H9 (cell line): ENCODE measurements at regions not wholly inside any gene's neighbourhood (a gene's known extent, or its start where the extent isn't known, plus 50 kb on each side); places are given as distances from the start of the nearest gene placed in this dataset.

Experiments used
- DNase-seq: peaks from one replicate; pipeline ENCODE4 v3.0.0-alpha.2; 2017
- H2AFZ ChIP-seq: one replicate; pipeline ENCODE4 v1.6.1; 2013; ENCODE audit warnings: mild to moderate bottlenecking, low read length, control low read depth, moderate library complexity
- H2AK5ac ChIP-seq: 2 replicates; pipeline ENCODE4 v1.6.1; 2013; ENCODE audit warnings: low read length, control low read depth, mixed read lengths; ENCODE audit not compliant: insufficient read length
- H2BK120ac ChIP-seq: one replicate; pipeline ENCODE4 v1.6.1; 2013; ENCODE audit warnings: low read depth, mild to moderate bottlenecking, low read length, control low read depth, inconsistent platforms; ENCODE audit not compliant: poor library complexity, severe bottlenecking
- H2BK12ac ChIP-seq: 2 replicates; pipeline ENCODE4 v1.6.1; 2013; ENCODE audit warnings: low read length, control low read depth, mixed read lengths, low read depth; ENCODE audit not compliant: insufficient read length
- H2BK15ac ChIP-seq: 2 replicates; pipeline ENCODE4 v1.6.1; 2013; ENCODE audit warnings: low read depth, low read length, control low read depth
- H2BK20ac ChIP-seq: one replicate; pipeline ENCODE4 v1.6.1; 2013; ENCODE audit warnings: low read depth, mild to moderate bottlenecking, low read length, control low read depth, inconsistent platforms; ENCODE audit not compliant: poor library complexity, severe bottlenecking
- H2BK5ac ChIP-seq: 2 replicates; pipeline ENCODE4 v1.6.1; 2013; ENCODE audit warnings: low read length, control low read depth, mixed read lengths; ENCODE audit not compliant: insufficient read length
- H3K14ac ChIP-seq: 2 replicates; pipeline ENCODE4 v1.6.1; 2013; ENCODE audit warnings: low read length, control low read depth; ENCODE audit not compliant: insufficient read depth
- H3K18ac ChIP-seq: 2 replicates; pipeline ENCODE4 v1.6.1; 2013; ENCODE audit warnings: low read depth, mild to moderate bottlenecking, mixed read lengths, low read length, control low read depth; ENCODE audit not compliant: insufficient read length
- H3K23ac ChIP-seq: 2 replicates; pipeline ENCODE4 v1.6.1; 2013; ENCODE audit warnings: low read length, control low read depth, mixed read lengths, low read depth; ENCODE audit not compliant: insufficient read length
- H3K23me2 ChIP-seq: 2 replicates; pipeline ENCODE4 v1.6.1; 2013; ENCODE audit warnings: low read depth, mild to moderate bottlenecking, mixed read lengths, low read length, control low read depth; ENCODE audit not compliant: insufficient read length, poor library complexity, severe bottlenecking
- H3K27ac ChIP-seq: 2 replicates; pipeline ENCODE4 v1.5.1; 2013; ENCODE audit warnings: low read length, control low read depth, mixed read lengths, low read depth; ENCODE audit not compliant: insufficient read length
- H3K27me3 ChIP-seq: 2 replicates; pipeline ENCODE4 v1.6.1; 2013; ENCODE audit warnings: low read length, control low read depth, inconsistent platforms; ENCODE audit not compliant: insufficient read depth
- H3K4ac ChIP-seq: 2 replicates; pipeline ENCODE4 v1.6.1; 2013; ENCODE audit warnings: low read depth, mild to moderate bottlenecking, control low read depth, inconsistent platforms, low read length, moderate library complexity
- H3K4me1 ChIP-seq: 2 replicates; pipeline ENCODE4 v1.6.1; 2013; ENCODE audit warnings: low read length, control low read depth, inconsistent platforms; ENCODE audit not compliant: insufficient read depth
- H3K4me2 ChIP-seq: 2 replicates; pipeline ENCODE4 v1.6.1; 2013; ENCODE audit warnings: low read length, control low read depth, mixed read lengths; ENCODE audit not compliant: insufficient read length, insufficient read depth
- H3K56ac ChIP-seq: 2 replicates; pipeline ENCODE4 v1.6.1; 2013; ENCODE audit warnings: low read depth, mild to moderate bottlenecking, mixed read lengths, low read length, control low read depth; ENCODE audit not compliant: insufficient read length
- H3K79me1 ChIP-seq: 2 replicates; pipeline ENCODE4 v1.6.1; 2013; ENCODE audit warnings: low read depth, mild to moderate bottlenecking, moderate library complexity, low read length, control low read depth, inconsistent platforms; ENCODE audit not compliant: insufficient read depth, poor library complexity, severe bottlenecking
- H3K79me2 ChIP-seq: 2 replicates; pipeline ENCODE4 v1.6.1; 2013; ENCODE audit warnings: low read length, control low read depth, inconsistent platforms; ENCODE audit not compliant: insufficient read depth
- H3K9ac ChIP-seq: 2 replicates; pipeline ENCODE4 v1.6.1; 2013; ENCODE audit warnings: low read length, control low read depth, mixed read lengths; ENCODE audit not compliant: insufficient read length; ENCODE audit errors: extremely low read depth
- H3K9me3 ChIP-seq: one replicate; pipeline ENCODE4 v1.6.1; 2013; ENCODE audit warnings: low read depth, low read length, inconsistent platforms; ENCODE audit not compliant: control insufficient read depth
- H3T11ph ChIP-seq: one replicate; pipeline ENCODE4 v1.6.1; 2013; ENCODE audit warnings: mild to moderate bottlenecking, low read length, control low read depth, inconsistent platforms
- H4K20me1 ChIP-seq: one replicate; pipeline ENCODE4 v1.6.1; 2013; ENCODE audit not compliant: control insufficient read depth, insufficient read length, insufficient read depth
- H4K5ac ChIP-seq: 2 replicates; pipeline ENCODE4 v1.6.1; 2013; ENCODE audit warnings: low read depth, mild to moderate bottlenecking, mixed read lengths, low read length, control low read depth; ENCODE audit not compliant: insufficient read length
- H4K8ac ChIP-seq: replicated peaks from 2 replicates; pipeline ENCODE4 v1.6.1; 2013; ENCODE audit warnings: low read length, control low read depth, mixed read lengths, low read depth; ENCODE audit not compliant: insufficient read length
- H4K91ac ChIP-seq: 2 replicates; pipeline ENCODE4 v1.6.1; 2013; ENCODE audit warnings: low read depth, mild to moderate bottlenecking, moderate library complexity, mixed read lengths, low read length, control low read depth; ENCODE audit not compliant: insufficient read length
- H3K27ac Mint-ChIP-seq, 3 experiments: 2 replicates in 2 of 3; 3 replicates in 1 of 3; pipeline ENCODE4 v1.8.0; 2020 to 2021; ENCODE audit warnings: mixed read lengths in 3 of 3, mild to moderate bottlenecking in 1 of 3, moderate library complexity in 1 of 3
- H3K27me3 Mint-ChIP-seq: 2 replicates; pipeline ENCODE4 v1.8.0; 2021; ENCODE audit warnings: low read depth, mild to moderate bottlenecking, moderate library complexity, mixed read lengths
- H3K36me3 Mint-ChIP-seq, 3 experiments: 2 replicates in 2 of 3; 3 replicates in 1 of 3; pipeline ENCODE4 v1.8.0; 2020 to 2021; ENCODE audit warnings: low read depth in 3 of 3, mixed read lengths in 3 of 3; ENCODE audit not compliant: insufficient read depth in 1 of 3
- H3K4me1 Mint-ChIP-seq, 2 experiments: 2 replicates each; pipeline ENCODE4 v1.8.0; 2020; ENCODE audit warnings: mixed read lengths in 2 of 2
- H3K4me3 Mint-ChIP-seq, 2 experiments: 2 replicates in 1 of 2; 3 replicates in 1 of 2; pipeline ENCODE4 v1.8.0; 2020 to 2021; ENCODE audit warnings: mild to moderate bottlenecking in 2 of 2, mixed read lengths in 2 of 2, moderate library complexity in 1 of 2
- H3K9me3 Mint-ChIP-seq, 2 experiments: 2 replicates in 1 of 2; 3 replicates in 1 of 2; pipeline ENCODE4 v1.8.0; 2020; ENCODE audit warnings: mild to moderate bottlenecking in 2 of 2, mixed read lengths in 2 of 2, moderate library complexity in 1 of 2
- WGBS: extraction: QIAGEN DNeasy Blood & Tissue Kit; methylation state at CpG from one replicate; pipeline ENCODE4 v1.1.7; 2013; ENCODE audit warnings: missing lambda C conversion rate, low lambda C conversion rate, mixed read lengths; ENCODE audit not compliant: insufficient read length; ENCODE audit errors: extremely low coverage; 5-methylcytosine and 5-hydroxymethylcytosine counted together
- TF ChIP-seq, protein P1 (sequence below): fragments of 200-600 bp; sonication (generic); conservative IDR thresholded peaks from 3 replicates; pipeline ENCODE4 v1.8.0; 2021; ENCODE audit warnings: antibody characterized with exemption, mild to moderate bottlenecking

DNA sequence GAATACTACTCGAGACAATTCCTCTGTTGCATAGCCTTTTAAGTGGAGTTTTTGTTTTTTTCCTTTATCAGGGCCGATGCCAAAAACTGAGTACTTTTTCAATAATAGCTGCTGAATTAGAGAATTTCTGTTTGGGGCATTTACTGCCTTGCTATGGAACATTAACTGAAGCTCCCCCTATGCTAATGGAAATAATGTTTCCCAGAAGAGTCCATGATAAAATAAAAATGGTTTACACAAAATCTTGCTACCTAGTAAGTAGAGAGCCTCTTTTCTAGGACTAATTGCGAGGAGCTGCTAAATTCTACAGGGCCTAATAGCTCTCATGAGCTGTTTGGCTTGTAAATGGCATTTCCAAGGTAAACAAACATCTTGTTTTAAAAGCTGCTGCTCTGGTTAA is 128.2 kb upstream of the MYO10 start:
- H2BK5ac ChIP-seq = no peak overlapping the region
- no peak overlapping the region for H3K27ac Mint-ChIP-seq
- no peak overlapping the region for H3K4me2 ChIP-seq
- no peaks in the 10 kb centered on the region for H3K4me1 ChIP-seq
- H3K23ac ChIP-seq = no peak overlapping the region
- no peak overlapping the region for H3T11ph ChIP-seq
- H4K91ac ChIP-seq = no peak overlapping the region
- no peaks in the 10 kb centered on the region for H4K20me1 ChIP-seq
- H2AK5ac ChIP-seq = no peak overlapping the region
- H3K27me3 Mint-ChIP-seq = no peaks in the 10 kb centered on the region
- H3K79me2 ChIP-seq = no peaks in the 10 kb centered on the region
- H3K9me3 ChIP-seq = no peaks in the 10 kb centered on the region
- WGBS = no CpG with 5 or more reads among the region's 3 CpGs
- no peak overlapping the region for H3K9ac ChIP-seq
- H4K5ac ChIP-seq = no peak overlapping the region
- no peaks in the 10 kb centered on the region for H3K9me3 Mint-ChIP-seq
- peaks cover 3 to 14% of the 10 kb centered on the region in 2 experiments; a peak in 2 of 4 replicates for H3K4me1 Mint-ChIP-seq
- no peak overlapping the region for H2BK120ac ChIP-seq
- TF ChIP-seq, protein P1, sequence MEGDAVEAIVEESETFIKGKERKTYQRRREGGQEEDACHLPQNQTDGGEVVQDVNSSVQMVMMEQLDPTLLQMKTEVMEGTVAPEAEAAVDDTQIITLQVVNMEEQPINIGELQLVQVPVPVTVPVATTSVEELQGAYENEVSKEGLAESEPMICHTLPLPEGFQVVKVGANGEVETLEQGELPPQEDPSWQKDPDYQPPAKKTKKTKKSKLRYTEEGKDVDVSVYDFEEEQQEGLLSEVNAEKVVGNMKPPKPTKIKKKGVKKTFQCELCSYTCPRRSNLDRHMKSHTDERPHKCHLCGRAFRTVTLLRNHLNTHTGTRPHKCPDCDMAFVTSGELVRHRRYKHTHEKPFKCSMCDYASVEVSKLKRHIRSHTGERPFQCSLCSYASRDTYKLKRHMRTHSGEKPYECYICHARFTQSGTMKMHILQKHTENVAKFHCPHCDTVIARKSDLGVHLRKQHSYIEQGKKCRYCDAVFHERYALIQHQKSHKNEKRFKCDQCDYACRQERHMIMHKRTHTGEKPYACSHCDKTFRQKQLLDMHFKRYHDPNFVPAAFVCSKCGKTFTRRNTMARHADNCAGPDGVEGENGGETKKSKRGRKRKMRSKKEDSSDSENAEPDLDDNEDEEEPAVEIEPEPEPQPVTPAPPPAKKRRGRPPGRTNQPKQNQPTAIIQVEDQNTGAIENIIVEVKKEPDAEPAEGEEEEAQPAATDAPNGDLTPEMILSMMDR = no peak
- no peak overlapping the region for H4K8ac ChIP-seq
- no peaks in the 10 kb centered on the region for H3K23me2 ChIP-seq
- no peak overlapping the region for H3K4me3 Mint-ChIP-seq
- H3K18ac ChIP-seq = no peak overlapping the region
- no peak overlapping the region for H3K56ac ChIP-seq
- H3K27me3 ChIP-seq = no peaks in the 10 kb centered on the region
- H2BK12ac ChIP-seq = no peak overlapping the region
- no peak overlapping the region for H3K4ac ChIP-seq
- no peak overlapping the region for H3K14ac ChIP-seq
- H2BK15ac ChIP-seq = no peak overlapping the region
- H3K79me1 ChIP-seq = no peaks in the 10 kb centered on the region
- DNase-seq = no peak
- no peak overlapping the region for H2AFZ ChIP-seq
- H2BK20ac ChIP-seq = no peak overlapping the region
- no peak overlapping the region for H3K27ac ChIP-seq
- H3K36me3 Mint-ChIP-seq = peaks cover 0 to 5% (median 4%) of the 10 kb centered on the region in 3 experiments; a peak in 2 of 7 replicates
